Activated B cell treated with CpG ODN at 0.5 μM for 24 hours (primary cell): ENCODE measurements at regions not wholly inside any gene's neighbourhood (a gene's known extent, or its start where the extent isn't known, plus 50 kb on each side); places are given as distances from the start of the nearest gene placed in this dataset.

Source experiments
- ATAC-seq: fragments of 200-7000 bp; cut with Tn5 transposase; one replicate; pipeline ENCODE4 v1.10.0; 2021; ENCODE audit warnings: low read depth, mild to moderate bottlenecking, moderate library complexity
- CTCF ChIA-PET: fragments of 350-600 bp; sonication (Branson Sonifier 250); formaldehyde crosslinking; loops from one replicate; lab custom pipeline; 2021; ENCODE audit warnings: antibody characterized with exemption; lab: Charles Lee
- POLR2A ChIA-PET: fragments of 350-600 bp; sonication (Branson Sonifier 250); formaldehyde crosslinking; loops from one replicate; lab custom pipeline; 2021; ENCODE audit warnings: antibody characterized with exemption; lab: Charles Lee
- DNase-seq: peaks from one replicate; pipeline ENCODE4 v3.0.0; 2022
- H3K27ac Mint-ChIP-seq: one replicate; pipeline ENCODE4 v1.8.0; 2020; ENCODE audit warnings: mixed read lengths
- H3K27me3 Mint-ChIP-seq: one replicate; pipeline ENCODE4 v1.8.0; 2021; ENCODE audit warnings: mixed read lengths
- H3K36me3 Mint-ChIP-seq: one replicate; pipeline ENCODE4 v1.8.0; 2021; ENCODE audit warnings: low read depth, mixed read lengths
- H3K4me1 Mint-ChIP-seq: one replicate; pipeline ENCODE4 v1.8.0; 2021; ENCODE audit warnings: mixed read lengths
- H3K4me3 Mint-ChIP-seq: one replicate; pipeline ENCODE4 v1.8.0; 2020; ENCODE audit warnings: mild to moderate bottlenecking, mixed read lengths
- H3K9me3 Mint-ChIP-seq: one replicate; pipeline ENCODE4 v1.8.0; 2020; ENCODE audit warnings: mixed read lengths
- intact Hi-C: fragments of 100-400 bp; cut with micrococcal nuclease; formaldehyde crosslinking; loops from one replicate; pipeline ENCODE4 v1.15.1; 2024
- TF ChIP-seq, protein P1 (sequence below): fragments of 200-600 bp; IDR thresholded peaks from one replicate; pipeline ENCODE4 v1.8.0; 2022; ENCODE audit warnings: antibody characterized with exemption, mild to moderate bottlenecking

DNA sequence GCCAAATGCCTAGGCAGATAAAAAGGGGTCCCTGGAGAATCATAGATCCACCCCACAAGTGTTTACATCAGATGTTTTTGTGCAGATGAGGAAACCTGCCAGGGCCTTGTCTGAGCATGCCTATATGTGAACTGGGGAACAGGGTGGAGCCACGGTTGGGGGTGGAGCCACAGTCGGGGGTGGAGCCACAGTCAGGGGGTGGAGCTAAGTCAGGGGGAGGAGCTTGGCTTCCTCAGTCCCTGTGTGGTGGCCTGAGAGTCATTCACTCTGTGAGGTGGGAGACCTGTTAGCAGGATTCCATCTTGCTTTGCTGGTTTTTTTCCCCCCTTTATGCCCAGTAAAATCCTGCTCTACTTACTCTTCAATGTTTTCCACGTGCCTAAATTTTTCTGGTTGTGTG is 57.8 kb upstream of the TGFBR2 start:
- DNase-seq, result no peak
- ChIA-PET CTCF (no interaction called here), POLR2A (interaction anchor here (1.2 kb wide), 1 partner anchor 45 kb away, joined by 3 read pairs; no protein-coding TSS in a partner anchor)
- intact Hi-C loops, result no loop called here
- H3K9me3 Mint-ChIP-seq, result peaks cover 4% of the 10 kb centered on the region
- H3K36me3 Mint-ChIP-seq, result no peaks in the 10 kb centered on the region
- peak; percentile 82 for ATAC-seq
- no peaks in the 10 kb centered on the region for H3K27me3 Mint-ChIP-seq
- H3K4me1 Mint-ChIP-seq, result peaks cover 33% of the 10 kb centered on the region
- no peak overlapping the region for H3K27ac Mint-ChIP-seq
- TF ChIP-seq, protein P1, sequence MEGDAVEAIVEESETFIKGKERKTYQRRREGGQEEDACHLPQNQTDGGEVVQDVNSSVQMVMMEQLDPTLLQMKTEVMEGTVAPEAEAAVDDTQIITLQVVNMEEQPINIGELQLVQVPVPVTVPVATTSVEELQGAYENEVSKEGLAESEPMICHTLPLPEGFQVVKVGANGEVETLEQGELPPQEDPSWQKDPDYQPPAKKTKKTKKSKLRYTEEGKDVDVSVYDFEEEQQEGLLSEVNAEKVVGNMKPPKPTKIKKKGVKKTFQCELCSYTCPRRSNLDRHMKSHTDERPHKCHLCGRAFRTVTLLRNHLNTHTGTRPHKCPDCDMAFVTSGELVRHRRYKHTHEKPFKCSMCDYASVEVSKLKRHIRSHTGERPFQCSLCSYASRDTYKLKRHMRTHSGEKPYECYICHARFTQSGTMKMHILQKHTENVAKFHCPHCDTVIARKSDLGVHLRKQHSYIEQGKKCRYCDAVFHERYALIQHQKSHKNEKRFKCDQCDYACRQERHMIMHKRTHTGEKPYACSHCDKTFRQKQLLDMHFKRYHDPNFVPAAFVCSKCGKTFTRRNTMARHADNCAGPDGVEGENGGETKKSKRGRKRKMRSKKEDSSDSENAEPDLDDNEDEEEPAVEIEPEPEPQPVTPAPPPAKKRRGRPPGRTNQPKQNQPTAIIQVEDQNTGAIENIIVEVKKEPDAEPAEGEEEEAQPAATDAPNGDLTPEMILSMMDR, result no peak
- no peak overlapping the region for H3K4me3 Mint-ChIP-seq

DNA sequence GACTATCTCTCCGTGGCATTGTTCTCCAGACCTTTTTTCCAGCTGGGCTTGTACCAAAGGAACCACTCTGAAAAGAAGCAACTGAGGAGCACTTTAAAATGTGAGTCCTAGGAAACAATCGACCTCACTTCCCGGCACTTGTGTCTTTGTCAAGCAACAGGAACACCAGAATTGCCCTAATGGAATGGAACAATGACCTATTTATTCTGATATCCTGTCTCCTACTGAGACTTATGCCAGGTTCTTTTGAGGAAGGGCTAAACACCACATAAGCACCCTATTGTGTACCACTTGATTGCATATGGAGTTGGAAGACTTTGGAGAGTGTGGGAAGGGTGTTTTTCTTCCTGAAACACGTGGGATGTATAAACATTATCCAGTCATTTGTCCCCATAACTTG is 56.8 kb upstream of the TGFBR2 start:
- TF ChIP-seq, protein P1, result no peak
- no peaks in the 10 kb centered on the region for H3K36me3 Mint-ChIP-seq
- peaks cover 39% of the 10 kb centered on the region for H3K4me1 Mint-ChIP-seq
- intact Hi-C loops, result no loop called here
- ATAC-seq, result no peak
- H3K4me3 Mint-ChIP-seq, result no peak overlapping the region
- POLR2A ChIA-PET, result no interaction called here
- H3K27ac Mint-ChIP-seq, result no peak overlapping the region
- H3K27me3 Mint-ChIP-seq, result no peaks in the 10 kb centered on the region
- CTCF ChIA-PET, result no interaction called here
- DNase-seq, result no peak
- H3K9me3 Mint-ChIP-seq, result peaks cover 4% of the 10 kb centered on the region

DNA sequence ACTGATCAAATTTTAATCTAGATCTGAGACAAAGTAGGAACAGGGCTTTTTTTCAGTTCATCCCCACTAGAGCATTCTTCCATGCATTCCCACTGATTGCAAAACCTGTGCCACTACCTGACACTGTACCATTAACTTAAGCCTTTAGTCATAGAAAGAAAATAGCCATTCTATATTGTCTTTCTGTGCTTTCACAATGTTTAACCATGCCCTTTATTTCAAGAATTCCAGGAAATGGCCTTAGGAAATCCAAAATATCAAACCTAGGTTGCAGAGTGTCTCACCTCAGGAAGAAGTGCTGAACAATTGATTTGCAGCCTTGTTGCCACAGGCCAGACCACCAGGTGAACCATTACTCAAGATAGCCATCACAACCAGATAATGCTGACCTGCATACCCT is 56.2 kb upstream of the TGFBR2 start:
- ATAC-seq, result no peak
- no peaks in the 10 kb centered on the region for H3K36me3 Mint-ChIP-seq
- CTCF ChIA-PET, result no interaction called here

DNA sequence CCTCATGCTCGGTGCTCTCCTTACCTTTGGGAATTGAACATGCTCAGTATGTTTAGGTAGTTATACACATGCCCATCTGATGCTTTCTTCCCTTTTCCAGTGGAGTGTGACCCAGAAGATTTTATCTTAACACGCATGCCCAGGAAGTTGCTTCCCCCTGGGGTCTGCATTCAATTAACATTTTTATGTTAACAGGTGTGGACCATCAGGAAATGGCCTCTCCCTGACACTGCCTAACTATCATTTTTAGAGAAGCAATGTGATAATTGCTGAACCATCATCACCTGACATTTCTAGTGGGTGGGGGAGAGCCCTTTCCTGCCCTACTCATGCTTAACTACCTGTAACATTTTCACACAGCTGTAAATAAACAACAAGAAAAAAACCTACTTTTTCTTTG is 55.1 kb upstream of the TGFBR2 start:
- Mint-ChIP-seq H3K36me3 (no peaks in the 10 kb centered on the region), H3K27me3 (no peaks in the 10 kb centered on the region), H3K9me3 (peaks cover 4% of the 10 kb centered on the region), H3K27ac (peak overlapping the region; percentile 54), H3K4me1 (peaks cover 39% of the 10 kb centered on the region), H3K4me3 (peak overlapping the region; percentile 35)
- ATAC-seq, result peak; percentile 51
- ChIA-PET POLR2A (interaction anchor here (1.4 kb wide), 1 partner anchor 52 kb away, joined by 3 read pairs; no protein-coding TSS in a partner anchor), CTCF (interaction anchor here (1.1 to 1.3 kb wide), 2 partner anchors 9 to 27 kb away, joined by 3 read pairs; no protein-coding TSS in a partner anchor)
- intact Hi-C loops, result loop anchor here (2.0 to 5.0 kb wide), 2 partner anchors 49 to 50 kb away; no protein-coding TSS in a partner anchor
- TF ChIP-seq, protein P1, result no peak
- no peak for DNase-seq

More for the DNA sequence above, 56.2 kb upstream of the TGFBR2 start:
- H3K4me1 Mint-ChIP-seq, result peaks cover 39% of the 10 kb centered on the region
- H3K9me3 Mint-ChIP-seq, result peaks cover 4% of the 10 kb centered on the region
- no peak overlapping the region for H3K4me3 Mint-ChIP-seq
- TF ChIP-seq, protein P1, result no peak
- POLR2A ChIA-PET, result no interaction called here
- no peak overlapping the region for H3K27ac Mint-ChIP-seq
- no peak for DNase-seq
- H3K27me3 Mint-ChIP-seq, result no peaks in the 10 kb centered on the region
- intact Hi-C loops, result loop anchor here (2.0 to 5.0 kb wide), 2 partner anchors 48 to 51 kb away; no protein-coding TSS in a partner anchor

DNA sequence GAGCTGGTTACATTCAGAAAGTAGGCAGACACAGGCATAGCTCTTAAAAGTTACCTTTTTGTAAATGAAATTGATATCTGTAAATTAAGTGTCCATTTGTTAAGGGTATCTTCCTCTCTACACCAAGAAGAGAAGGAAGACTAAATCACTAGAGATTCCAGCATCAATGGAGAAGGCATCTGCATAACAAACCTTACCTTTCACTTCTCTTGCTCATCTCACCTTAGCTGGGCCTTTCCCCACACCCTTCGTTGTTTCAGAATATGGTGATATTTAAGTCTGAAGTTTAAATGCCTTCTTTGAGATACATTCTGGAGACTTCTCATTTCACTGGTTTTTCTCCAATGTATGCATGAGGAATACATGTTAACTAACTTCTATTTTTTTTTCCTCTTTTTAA is 54.5 kb upstream of the TGFBR2 start:
- Mint-ChIP-seq H3K36me3 (no peaks in the 10 kb centered on the region), H3K9me3 (peaks cover 4% of the 10 kb centered on the region), H3K27ac (peak overlapping the region; percentile 54), H3K27me3 (no peaks in the 10 kb centered on the region), H3K4me3 (no peak overlapping the region), H3K4me1 (peaks cover 39% of the 10 kb centered on the region)
- ChIA-PET CTCF (interaction anchor here (1.1 to 1.3 kb wide), 2 partner anchors 10 to 26 kb away, joined by 3 read pairs; no protein-coding TSS in a partner anchor), POLR2A (interaction anchor here (0.6 to 1.4 kb wide), 2 partner anchors 51 to 55 kb away, joined by 3 read pairs; partner anchors contain the start of gene TGFBR2)
- ATAC-seq (no peak), DNase-seq (no peak)
- TF ChIP-seq, protein P1, result no peak
- intact Hi-C loops, result loop anchor here (2.0 to 5.0 kb wide), 2 partner anchors 49 to 50 kb away; no protein-coding TSS in a partner anchor
